ENCODE measurements at regions not wholly inside any gene's neighbourhood (a gene's known extent, or its start where the extent isn't known, plus 50 kb on each side); places are given as distances from the start of the nearest gene placed in this dataset.

- Histone ChIP-seq H3K4me3 (ENCODE audit: low read length) (no peak overlapping the region), H3K9me3 (ENCODE audit: control insufficient read depth, insufficient read depth, low read length) (no peaks in the 10 kb centered on the region), H3K27ac (ENCODE audit: low read length) (no peak overlapping the region), H3K27me3 (ENCODE audit: control insufficient read depth, insufficient read depth, low read length) (no peaks in the 10 kb centered on the region), H3K4me1 (ENCODE audit: control insufficient read depth, insufficient read depth, low read length) (no peaks in the 10 kb centered on the region), H3K36me3 (ENCODE audit: control insufficient read depth, insufficient read depth, low read length) (no peaks in the 10 kb centered on the region)
- ATAC-seq (no peak), DNase-seq (no peak)
- no peak overlapping the region for H3K27ac Mint-ChIP-seq
- H3K9me3 Mint-ChIP-seq, result no peaks in the 10 kb centered on the region
- intact Hi-C loops (cut with micrococcal nuclease), result no loop called here
- H3K27me3 Mint-ChIP-seq (ENCODE audit: low read depth in 2 of 2), result peaks cover 4 to 8% of the 10 kb centered on the region in 2 donors
- TF ChIP-seq CTCF (IDR thresholded peaks at IDR 0.05), result no peak
- WGBS (ENCODE audit: insufficient coverage), result 86% methylated on average over 1 of the region's 2 CpGs
- no peak overlapping the region for H3K4me3 Mint-ChIP-seq
- no peaks in the 10 kb centered on the region for H3K36me3 Mint-ChIP-seq
- H3K4me1 Mint-ChIP-seq, result peaks cover 5 to 7% of the 10 kb centered on the region in 2 donors
Observed at GRCh38 chr5:163692091-163692490, 186.7 kb downstream of the MAT2B start.

GRCh38 chr5:163695830-163696578, 190.6 kb downstream of the MAT2B start:
- Histone ChIP-seq H3K27me3 (ENCODE audit: control insufficient read depth, insufficient read depth, low read length) (no peaks in the 10 kb centered on the region), H3K4me1 (ENCODE audit: control insufficient read depth, insufficient read depth, low read length) (no peaks in the 10 kb centered on the region), H3K4me3 (ENCODE audit: low read length) (no peak overlapping the region), H3K36me3 (ENCODE audit: control insufficient read depth, insufficient read depth, low read length) (no peaks in the 10 kb centered on the region), H3K9me3 (ENCODE audit: control insufficient read depth, insufficient read depth, low read length) (no peaks in the 10 kb centered on the region), H3K27ac (ENCODE audit: low read length) (no peak overlapping the region)
- DNase-seq (peak in 1 of 2 donors; percentile 24), ATAC-seq (peak; percentile 74 to 95 (median 89))
- no peak overlapping the region for H3K27ac Mint-ChIP-seq
- H3K4me3 Mint-ChIP-seq, result no peak overlapping the region
- peak; percentile 79 for TF ChIP-seq CTCF (IDR thresholded peaks at IDR 0.05)
- no peaks in the 10 kb centered on the region for H3K36me3 Mint-ChIP-seq
- no peaks in the 10 kb centered on the region for H3K27me3 Mint-ChIP-seq (ENCODE audit: low read depth in 2 of 2)
- intact Hi-C loops (cut with micrococcal nuclease), result loop anchor here (1.0 to 2.0 kb wide), 2 partner anchors 317 to 808 kb away; no protein-coding TSS in a partner anchor
- no peaks in the 10 kb centered on the region for H3K9me3 Mint-ChIP-seq
- H3K4me1 Mint-ChIP-seq, result peaks cover 5 to 7% of the 10 kb centered on the region in 2 donors
- 39% methylated on average over 8 of the region's 10 CpGs for WGBS (ENCODE audit: insufficient coverage)

- ATAC-seq (no peak), DNase-seq (no peak)
- Histone ChIP-seq H3K36me3 (ENCODE audit: control insufficient read depth, insufficient read depth, low read length) (no peaks in the 10 kb centered on the region), H3K27ac (ENCODE audit: low read length) (no peak overlapping the region), H3K4me3 (ENCODE audit: low read length) (no peak overlapping the region), H3K4me1 (ENCODE audit: control insufficient read depth, insufficient read depth, low read length) (no peaks in the 10 kb centered on the region), H3K9me3 (ENCODE audit: control insufficient read depth, insufficient read depth, low read length) (no peaks in the 10 kb centered on the region), H3K27me3 (ENCODE audit: control insufficient read depth, insufficient read depth, low read length) (no peaks in the 10 kb centered on the region)
- intact Hi-C loops (cut with micrococcal nuclease), result loop anchor here (1.0 to 2.0 kb wide), 2 partner anchors 316 to 808 kb away; no protein-coding TSS in a partner anchor
- Mint-ChIP-seq H3K9me3 (no peaks in the 10 kb centered on the region), H3K27ac (no peak overlapping the region), H3K27me3 (ENCODE audit: low read depth in 2 of 2) (no peaks in the 10 kb centered on the region), H3K4me1 (peaks cover 5 to 7% of the 10 kb centered on the region in 2 donors), H3K4me3 (no peak overlapping the region), H3K36me3 (no peaks in the 10 kb centered on the region)
- WGBS (ENCODE audit: insufficient coverage), result 25% methylated on average over 4 of the region's 5 CpGs
- peak; percentile 2 for TF ChIP-seq CTCF (IDR thresholded peaks at IDR 0.05)
Observed at GRCh38 chr5:163696579-163696887, 191.1 kb downstream of the MAT2B start.

Measured in natural killer cell (primary cell).